Umbilical cord (tissue), 1 donor: ENCODE measurements at regions not wholly inside any gene's neighbourhood (a gene's known extent, or its start where the extent isn't known, plus 50 kb on each side); places are given as distances from the start of the nearest gene placed in this dataset.

Experiments
- DNase-seq: peaks from one replicate; pipeline ENCODE4 v3.0.0-alpha.2; 2015; ENCODE audit warnings: low spot score

DNA sequence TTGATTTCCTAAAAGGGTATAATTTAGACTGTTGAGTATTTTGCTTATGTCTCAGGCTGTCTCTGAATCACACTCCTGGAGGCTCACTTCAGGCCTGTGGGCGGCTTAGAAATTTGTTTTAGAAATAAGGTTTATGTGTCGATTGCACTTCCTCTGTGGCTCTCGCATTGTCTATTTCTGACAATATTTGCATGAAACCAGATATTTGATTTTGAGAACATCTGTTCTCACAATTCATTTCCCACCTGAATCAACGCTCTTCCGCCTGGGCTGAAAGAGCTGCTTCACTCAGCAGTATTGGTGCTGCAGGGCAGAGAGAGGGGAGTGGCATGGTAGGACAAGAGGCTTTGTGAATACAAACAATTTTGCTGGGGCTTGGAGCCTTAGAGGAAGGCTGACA, 262.0 kb downstream of the ADRA2A start:
- no peak for DNase-seq

DNA sequence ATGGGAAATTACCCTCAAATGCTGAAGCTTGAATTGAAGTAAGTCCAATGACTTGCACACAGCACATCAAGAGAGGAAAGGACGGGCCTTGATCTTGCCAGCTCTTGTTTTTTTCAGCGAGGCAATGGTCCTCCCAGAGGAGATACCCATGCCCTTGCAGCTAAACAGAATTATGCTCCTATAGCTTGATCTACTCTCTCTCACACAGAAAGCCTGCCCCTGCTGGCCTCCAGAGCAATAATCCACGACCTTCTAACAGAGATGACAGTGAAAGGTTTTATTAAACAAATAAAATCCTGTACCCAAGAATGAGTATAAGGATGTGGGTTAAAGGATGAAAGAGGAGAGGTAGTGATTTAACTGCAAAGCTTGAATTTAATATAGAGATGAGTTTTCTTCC, 268.0 kb downstream of the ADRA2A start:
- DNase-seq: no peak

DNA sequence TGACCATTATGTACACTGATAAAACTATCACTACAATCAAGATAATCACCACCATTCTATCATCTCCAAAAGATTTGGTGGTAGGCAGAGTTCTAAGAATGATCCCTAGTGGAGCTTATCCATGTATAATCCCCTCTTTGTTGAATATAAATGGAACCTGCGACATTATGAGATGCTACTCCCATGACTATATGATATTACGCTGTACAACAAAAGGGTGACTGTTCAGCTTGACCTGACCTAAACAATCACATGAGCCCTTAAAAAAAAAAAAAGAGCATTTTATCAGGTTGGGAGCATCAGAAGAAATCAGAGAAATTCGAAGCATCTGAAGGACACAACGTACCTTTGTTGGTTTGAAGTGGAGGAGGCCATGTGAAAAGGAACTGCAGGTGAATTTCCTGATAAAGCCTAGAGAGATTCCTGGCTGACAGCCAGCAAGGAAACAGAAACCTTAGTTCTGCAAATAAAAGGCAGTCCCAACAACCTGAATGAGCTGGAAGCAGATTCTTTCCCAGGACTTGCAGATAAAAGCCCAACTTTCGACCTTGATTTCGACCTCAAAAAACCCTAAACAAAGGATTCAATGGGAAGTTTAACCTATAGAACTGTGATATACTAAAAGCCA, 270.7 kb downstream of the ADRA2A start:
- no peak for DNase-seq

DNA sequence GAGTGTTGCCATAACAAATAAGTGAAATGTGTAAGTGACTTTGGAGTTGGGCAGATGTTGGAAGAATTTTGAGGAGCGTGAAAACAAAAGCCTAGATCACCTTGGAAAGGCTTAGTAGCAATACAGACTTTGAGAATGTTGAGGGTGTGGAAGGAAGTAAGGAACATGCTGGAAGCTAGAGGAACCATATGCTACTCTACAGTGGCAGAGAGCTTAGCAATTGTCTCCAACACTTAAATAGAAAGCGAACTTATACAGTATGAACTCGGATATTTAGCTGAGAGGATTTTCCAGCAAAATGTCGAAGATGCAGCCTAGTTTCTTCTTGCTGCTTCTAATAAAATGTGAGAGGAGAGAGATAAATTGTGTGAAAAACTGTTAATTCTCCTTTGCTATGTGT, 271.2 kb downstream of the ADRA2A start:
- no peak for DNase-seq

DNA sequence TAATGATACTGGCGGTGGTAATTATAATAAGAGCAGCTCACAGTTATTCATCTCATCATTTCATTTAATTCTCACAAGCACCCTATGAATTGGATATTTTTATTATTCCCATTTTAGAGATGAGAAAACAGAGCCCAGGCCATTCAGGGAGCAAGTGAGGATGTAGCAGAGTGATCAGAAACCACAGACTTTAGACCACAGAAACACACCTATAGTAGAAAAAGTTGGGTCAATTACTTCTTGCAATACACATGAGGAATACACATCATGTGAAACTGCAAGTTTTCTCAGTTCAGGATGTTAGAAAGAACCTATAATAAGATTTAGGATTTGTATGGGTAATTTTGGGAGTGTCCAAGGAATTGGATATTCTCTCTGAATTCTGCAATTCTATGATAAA, 278.0 kb downstream of the ADRA2A start:
- DNase-seq: no peak

DNA sequence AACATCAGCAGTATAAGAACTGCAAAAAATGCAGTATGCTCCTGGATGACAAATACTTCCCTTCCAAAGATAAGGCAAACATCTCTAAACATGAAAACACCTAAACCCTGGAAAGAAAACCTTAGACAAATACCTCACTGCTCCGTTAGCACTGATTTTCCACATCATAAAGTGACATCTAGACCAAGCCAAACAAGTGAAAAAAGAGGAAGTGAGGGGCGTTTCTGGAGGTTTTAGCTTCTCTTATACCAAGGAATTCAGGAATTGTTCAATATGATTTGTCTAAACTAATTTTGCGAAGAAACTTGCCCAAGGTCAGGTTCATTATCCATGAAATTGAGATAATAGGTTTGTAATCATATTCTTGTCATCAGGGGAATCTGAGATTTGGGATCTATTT, 279.7 kb downstream of the ADRA2A start:
- DNase-seq: no peak

DNA sequence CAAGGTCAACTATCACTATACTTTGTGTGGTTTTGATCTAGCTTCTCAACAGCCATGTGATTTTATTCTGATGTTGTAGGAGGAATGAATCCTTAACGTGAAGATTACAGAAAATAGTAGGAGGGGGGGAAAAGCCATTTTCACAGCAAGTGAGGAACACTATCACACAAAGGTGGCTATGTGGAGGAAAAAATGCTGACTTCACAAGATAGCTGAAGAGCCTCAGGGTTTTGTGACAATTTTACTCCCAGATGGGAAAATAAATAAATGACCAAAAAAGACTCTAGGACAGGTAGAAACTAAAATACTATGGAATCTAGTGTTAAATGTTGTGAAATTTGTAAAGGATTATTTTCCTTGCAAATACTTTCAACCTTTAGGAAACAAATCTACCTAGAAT, 281.0 kb downstream of the ADRA2A start:
- DNase-seq: no peak

DNA sequence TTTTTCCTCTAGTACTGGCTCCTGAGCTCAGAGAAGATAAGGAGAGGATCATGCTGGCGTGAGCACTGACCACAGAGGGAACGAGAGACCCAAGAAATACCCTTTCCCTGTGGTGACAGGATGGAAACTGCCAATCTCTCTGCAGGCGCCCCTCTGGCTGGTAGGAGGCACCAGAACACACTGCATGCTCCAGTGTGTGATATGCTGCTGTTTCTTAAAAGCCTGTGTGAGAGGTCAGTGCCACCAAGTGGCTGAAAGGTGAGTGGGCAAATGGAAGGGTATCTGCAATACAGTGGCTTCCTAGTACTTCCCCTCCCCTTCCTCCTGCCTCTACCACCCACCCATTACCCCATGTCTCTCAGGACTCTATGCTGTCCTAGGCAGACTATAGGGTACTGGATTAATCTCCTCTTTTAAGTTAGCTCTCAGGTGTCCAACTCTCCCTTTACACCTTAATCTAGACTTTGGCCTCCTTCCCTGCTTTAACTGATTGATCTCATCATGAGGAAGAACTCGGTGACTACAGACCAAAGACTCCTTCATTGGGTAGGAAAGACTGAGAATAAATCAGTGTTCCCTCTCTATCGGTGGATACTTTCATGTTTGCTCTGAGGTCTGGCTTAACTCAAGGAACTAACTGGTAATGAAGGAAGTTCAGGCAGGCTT, 283.6 kb downstream of the ADRA2A start:
- peak; percentile 65 for DNase-seq

DNA sequence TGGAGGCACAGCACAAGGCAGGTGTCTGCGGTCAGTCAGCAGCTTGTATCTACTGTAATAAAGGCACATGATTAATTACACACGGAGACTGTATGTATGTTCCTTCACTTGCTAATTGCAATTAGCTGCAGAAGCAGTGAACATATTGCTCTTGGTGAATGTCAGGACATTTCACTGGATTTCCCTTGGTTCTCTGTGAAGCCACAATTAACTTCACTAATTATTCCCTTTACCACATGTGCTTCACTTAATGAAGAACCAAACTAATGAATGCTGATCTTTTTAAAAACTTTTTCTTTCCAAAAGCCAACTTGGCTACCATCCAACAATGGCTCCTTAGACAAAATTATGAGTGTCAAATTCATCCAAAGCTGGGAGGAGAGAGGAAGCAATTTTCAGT, 290.7 kb downstream of the ADRA2A start:
- no peak for DNase-seq

DNA sequence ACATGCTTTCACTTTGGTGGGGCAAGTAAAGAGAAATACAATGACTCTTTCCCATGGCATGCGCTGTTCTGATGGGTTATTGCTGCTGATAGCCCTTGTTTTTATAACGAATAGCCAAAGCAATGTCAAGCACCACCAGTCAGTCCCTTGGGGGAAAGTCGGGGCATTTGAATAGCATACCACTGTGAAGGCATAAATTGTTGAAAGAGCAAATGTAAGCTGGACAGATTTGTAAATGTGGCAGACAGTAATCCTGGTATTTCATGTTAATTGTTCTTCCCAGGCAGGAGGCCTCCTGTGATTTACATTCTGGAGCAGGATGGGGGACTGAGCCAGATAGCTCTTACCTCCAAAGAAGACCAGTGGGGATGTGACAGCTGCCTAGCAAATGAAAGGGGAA, 293.3 kb downstream of the ADRA2A start:
- no peak for DNase-seq

DNA sequence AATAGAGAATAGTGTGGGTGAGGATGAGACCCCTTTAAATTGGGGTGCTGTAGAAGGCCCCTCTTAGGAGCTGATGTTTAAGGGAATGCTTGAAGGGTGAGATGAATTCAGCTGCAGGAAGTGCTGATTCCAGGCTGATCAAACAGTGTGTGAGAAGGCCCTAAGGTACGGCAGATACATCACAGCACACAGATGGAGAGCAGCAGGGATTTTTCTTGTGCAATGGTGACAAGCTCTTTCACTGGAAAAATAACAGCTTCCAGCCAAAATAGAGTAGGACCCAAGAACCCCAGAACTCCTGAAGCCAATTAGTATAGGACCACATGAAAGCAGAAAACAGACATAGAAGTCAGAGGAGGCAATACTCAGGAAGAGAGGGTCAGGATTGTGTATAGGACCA, 296.9 kb downstream of the ADRA2A start:
- DNase-seq: no peak

DNA sequence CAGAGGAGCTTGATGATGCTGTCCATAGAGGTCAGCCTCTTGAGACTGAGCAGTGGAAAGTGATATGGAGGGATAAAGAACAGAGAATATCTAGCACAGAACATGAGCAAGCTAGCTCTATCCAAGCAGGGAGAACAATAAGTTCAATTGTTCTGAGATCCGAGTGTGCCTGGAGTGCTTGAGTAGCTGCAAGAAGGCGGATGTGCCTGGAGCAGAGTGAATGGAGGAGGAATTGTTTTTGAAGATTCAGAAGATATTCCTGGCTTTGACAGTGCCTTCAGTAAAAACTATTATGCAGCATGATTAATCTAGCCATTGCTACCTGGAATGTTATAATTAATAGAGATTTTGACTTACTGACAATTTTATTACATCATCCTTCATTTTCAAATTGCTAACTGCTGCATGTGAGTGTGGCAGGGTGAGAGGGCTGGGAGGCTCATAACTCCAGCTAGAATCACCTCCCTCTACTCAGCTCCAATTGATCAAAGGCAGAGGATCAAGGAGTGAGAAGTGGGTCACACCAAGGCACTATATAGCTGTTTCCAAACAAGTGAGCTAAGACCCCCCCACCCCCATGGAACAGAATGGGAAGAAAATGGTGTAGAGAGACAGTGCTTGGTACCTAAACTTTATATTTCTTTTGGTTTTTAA, 302.8 kb downstream of the ADRA2A start:
- DNase-seq: no peak

DNA sequence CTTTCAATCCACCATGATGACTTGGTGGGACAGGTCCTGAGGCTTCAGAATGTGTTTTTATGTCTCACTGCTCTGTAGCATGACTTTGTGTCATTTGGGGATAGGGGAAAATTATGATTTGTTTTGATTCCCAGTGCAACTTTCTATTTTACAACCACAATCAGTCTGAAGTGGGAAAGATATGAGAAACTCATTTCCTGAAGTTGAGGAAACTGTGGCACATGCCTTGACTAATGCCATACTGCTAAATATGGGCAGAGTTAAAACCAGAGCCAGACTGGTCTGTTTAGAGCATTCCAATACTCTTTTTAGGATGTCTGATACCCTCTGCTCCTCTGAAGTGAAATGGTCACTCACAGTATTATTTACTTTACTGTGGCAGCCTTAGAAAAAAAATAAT, 307.7 kb downstream of the ADRA2A start:
- no peak for DNase-seq

DNA sequence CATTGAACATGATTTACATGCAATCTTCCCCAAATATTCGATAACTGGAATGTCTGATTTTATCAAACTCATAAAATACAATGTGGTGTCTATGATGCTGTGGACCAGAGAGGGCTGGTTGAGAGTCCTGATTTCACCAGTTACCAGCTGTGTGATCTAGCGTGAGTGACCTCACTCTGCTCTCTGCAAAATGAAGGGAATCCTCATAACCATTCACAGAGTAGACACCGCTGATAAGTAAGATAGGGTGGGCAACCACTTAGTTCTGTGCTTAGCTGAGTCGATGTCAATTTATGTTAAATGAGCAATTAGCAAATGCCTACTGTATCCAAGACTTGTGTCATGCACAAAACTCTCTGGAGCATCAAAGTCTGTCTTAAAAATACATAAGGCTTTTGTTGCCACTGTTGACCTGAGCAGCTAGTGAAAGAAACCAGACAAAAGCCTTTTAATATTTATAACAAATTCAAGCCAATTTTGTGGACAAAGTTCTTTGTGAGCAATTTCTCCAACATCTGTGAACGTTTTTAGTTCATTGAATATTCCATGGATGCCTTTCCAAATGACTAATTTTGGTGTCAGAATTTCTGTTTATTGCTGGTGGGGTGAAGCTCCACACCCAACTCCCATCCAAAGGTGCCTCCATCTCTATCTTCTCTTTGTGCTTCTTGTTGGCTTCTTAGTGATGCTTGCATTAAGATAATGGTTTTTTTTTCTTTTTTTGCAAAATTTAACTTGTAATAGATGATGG, 314.2 kb downstream of the ADRA2A start:
- no peak for DNase-seq

DNA sequence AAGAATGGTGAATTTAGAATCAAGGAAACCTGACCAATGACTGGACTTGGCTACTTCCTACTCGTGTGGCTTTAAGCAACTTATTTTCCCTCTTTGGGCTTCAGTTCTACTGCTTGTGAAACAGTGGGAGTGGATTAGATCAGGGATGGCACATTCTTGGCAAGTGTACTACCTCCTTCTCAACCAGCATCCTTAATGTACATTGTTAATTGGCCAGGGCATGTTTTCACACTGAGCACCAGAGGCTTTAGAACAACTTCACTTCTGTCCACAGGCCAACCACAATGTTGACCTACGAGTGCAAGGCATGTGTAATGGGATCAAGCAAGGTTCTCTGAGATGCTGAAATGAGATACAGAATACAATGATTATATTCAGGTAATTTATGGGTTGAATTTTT, 315.3 kb downstream of the ADRA2A start:
- no peak for DNase-seq

DNA sequence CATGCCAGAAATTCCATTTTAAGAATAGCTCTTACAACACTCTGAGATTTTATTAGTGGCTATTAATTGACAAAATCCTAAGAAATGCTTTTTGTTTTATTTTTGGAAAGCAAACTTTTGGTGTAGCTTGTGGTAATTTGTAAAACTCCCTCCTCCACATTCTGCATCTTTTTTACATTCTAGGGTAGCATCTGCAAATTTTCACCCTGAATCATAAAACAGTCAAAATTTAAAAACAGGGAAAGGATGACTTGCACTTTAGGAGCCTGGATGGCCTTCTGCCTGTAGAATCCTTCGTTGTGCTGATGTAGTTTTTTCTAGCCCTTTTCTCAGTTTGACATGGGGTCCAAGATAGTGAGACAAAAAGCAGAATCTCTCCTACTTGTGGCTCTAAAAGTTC, 316.1 kb downstream of the ADRA2A start:
- peak; percentile 84 for DNase-seq

DNA sequence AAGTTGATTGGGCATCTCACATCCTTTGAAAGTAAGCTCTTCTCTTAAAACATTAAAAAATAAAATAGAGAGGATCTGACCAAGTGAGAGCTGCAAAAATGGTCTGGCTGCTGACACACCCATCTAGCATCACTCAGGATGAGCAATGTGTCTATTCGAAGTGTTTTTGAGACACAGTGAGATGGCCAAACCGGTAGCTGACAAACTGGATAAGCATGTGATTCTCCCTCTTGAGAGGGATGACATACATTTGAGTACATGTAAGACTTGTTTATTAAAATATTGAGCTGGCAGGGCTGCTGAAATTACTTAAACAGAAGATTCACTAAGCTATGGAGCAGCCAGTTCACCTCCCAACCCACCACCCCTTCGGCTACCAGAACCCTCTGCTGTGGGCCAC, 333.9 kb downstream of the ADRA2A start:
- no peak for DNase-seq

DNA sequence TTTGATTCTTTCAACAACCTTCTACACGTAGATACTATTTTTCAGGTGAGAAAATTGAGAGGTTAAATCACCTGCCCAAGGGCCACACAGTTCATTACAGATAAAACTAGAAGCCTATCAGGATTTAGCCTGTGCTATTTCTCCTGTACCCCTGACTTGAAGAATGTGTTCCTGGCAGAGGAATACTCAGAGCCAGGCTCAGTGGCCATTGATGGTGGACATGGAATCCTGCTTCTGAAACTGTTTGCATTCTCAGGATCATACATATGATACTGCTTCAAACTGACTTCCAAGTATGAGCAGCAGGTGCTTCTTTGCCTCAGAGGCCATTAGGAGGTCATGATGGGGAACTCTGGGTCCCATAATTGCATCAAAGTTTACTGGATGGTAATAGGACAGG, 348.6 kb downstream of the ADRA2A start:
- no peak for DNase-seq

DNA sequence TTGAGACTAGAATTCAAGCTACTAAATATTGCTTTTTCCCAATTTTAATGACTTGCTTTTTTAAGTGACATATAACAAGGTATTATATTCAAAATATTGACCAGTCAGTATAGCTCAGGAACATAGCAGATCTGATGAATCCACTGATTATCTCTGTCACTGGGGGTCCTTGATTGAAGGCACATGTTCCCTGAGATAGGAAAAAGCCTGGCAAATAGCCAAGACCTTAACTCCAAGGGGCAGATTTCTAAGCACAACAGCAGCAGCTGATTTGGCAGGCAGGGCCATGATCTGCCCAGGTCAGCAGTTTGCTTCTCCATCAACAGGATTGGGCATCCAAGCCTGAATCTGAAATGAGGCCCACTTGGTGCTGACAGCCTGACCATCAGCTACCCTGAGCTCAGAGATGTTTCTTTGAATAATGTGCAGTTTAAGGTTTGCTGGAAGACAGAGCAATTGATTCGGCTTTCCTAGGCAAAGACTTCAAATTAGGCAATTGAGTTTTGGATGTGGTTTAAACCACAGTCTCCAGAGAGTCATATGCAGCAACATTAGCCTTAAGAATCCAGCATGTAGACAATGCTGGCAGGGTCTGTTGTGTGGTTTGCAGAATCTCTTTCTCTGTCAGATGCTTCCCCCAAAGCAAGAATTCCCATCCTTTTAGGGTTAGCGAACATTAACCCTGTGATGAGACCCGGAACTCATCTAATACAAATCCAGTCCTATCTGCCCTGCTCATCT, 352.6 kb downstream of the ADRA2A start:
- no peak for DNase-seq

DNA sequence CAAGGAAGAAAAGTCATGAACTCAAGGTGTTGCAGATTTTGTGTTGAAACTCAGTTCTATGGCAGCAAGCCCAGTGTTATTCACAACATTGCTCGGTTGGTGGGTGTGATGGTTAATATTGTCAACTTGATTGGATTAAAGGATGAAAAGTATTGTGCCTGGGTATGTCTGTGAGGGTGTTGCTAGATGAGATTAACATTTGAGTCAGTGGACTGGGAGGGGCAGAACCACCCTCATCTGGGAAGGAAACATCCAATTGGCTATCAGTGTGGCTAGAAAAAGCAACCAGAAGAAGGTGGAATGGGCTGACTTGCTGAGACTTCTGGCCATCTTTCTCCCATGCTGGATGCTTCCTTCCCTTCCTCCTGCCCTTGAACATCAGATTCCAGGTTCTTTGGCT, 353.2 kb downstream of the ADRA2A start:
- DNase-seq: no peak

DNA sequence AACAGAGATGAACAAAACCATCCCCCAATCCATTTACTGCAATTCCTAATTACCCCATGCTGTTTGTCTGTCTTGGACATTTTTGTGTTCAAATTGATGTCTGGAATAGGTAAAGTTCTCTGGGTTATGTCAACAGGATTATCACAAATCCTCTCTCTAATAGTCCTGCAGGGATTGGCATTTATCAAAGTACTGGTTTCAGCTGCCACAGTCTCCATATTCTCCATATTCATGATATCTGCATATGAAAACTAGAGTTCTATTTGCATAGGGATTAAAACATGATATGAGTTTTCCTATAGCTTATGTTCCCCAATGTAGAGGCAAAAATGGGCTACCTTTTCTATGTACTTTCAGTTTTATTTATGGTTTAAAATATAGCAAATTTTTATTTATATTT, 355.8 kb downstream of the ADRA2A start:
- DNase-seq: no peak

DNA sequence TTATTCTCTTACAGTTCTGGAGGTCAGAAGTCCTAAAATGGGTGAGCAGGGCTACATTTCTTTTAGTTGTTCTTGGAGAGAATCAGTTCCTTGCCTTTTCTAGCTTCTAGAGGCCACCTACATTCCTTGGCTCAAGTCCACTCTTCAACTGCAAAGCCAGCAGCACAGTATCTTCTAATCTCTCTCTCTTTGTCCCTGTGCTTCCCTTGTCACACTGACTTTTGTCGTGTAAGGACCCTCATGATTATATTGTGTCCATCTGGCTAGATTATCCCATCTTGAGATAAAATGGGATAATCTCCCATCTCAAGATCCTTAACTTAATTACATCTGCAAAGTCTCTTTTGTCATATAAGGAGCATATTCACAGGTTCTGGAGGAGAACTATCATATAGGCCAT, 359.0 kb downstream of the ADRA2A start:
- no peak for DNase-seq
